GM19035 (cell line): ENCODE measurements at regions not wholly inside any gene's neighbourhood (a gene's known extent, or its start where the extent isn't known, plus 50 kb on each side); places are given as distances from the start of the nearest gene placed in this dataset.
"Not testable (repeated sequence)": the region's sequence is repeated elsewhere in the genome, so short reads cannot be mapped to it uniquely, and the experiment has no call there.

Source experiments
- ATAC-seq: cut with Tn5 transposase; IDR thresholded peaks from one replicate; pipeline ENCODE4 v1.9.1; 2021; ENCODE audit not compliant: unreplicated experiment

DNA sequence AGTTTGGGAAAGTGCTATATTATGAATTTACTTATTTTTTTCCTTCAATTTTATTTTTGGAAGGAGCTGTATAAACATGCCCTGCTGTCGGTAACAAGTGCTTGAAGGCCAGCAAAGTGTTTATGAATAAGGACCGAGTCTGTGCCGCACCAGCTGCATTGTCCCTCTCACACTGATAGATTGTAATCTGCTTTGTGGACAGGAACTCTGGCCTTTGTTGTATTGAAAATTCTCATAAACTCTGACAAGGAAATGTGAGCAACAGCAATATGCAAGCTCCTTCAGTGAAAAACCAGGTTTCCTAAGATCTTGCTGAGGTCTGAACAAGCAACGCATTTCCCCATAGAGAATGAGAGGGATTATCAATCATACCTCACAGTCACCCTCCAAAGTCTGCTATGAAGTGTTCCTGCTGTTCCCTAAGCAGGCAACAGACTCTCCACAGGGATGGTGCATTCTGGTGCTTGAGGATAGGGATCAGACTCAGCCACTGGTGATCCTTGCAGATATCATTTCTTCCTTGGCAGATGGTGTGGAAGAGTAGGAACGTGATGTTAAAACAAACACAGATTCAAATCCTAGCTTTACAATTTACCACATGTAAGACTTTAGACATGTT is 109.6 kb downstream of the KCNJ2 start:
- no peak for ATAC-seq

DNA sequence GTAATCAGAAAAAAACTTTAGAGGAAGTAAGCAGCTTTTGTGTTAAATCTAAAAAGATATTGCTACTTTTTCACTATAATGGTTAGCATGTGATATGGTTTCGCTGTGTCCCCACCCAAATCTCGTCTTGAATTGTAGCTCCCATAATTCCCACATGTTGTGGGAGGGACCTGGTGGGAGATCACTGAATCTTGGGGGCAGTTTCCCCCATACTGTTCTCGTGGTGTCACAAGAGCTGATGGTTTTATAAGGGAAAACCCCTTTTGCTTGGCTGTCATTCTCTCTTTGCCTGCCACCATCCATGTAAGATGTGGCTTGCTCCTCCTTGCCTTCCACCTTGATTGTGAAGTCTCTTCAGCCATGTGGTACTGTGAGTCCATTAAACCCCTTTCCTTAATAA is 117.1 kb downstream of the KCNJ2 start:
- no peak for ATAC-seq

DNA sequence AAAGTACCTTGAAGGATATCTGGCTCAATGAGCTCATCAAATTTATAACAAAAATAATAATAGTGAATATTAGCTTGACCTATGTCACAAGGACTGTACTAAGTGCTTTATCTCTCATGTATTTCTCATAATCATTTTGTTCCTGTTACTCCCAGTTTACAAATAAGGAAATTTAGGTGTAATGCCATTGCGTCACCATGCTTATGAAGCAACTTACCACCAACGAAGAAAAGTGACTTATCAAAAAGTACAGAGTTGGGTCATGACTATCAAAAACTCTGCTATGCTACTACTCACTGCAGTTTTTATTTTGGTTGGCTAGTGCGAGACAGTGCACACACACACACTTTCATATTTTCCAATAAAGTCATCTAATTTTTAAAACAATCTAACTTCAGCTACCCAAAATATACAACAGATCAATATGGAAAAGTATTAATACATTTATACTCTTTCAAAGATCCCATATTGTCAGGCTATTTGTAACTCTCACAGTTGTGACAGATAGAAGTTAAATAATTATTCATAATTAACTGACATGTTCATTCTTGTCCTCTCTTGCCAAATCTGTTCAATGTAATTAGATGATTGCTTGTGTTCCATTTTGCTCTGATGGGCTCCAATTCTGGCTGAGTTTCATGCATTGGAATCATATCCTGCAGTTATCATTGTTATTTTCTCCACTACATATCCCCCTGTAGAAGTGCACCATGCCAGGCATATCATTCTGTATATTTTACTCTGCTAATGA is 119.4 kb downstream of the KCNJ2 start:
- no peak for ATAC-seq

DNA sequence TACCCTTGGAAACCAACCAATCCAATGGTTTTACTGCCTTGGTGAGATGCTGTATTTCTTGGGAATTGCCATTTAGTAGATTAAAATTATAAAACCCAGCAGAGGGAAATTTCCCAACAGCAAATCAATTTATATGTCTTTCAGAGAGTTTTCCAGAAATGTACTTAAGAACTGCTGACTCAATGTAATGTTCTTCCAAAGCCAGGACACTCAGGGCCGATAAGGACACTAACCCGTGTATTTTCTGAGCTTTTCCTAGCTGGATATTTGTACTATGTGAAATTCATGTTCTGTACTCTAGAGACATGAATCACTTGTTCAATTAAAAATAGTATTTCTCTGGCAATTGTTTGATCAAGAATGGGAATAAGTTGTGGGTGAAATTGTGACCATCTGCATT is 121.4 kb downstream of the KCNJ2 start:
- ATAC-seq = no peak

DNA sequence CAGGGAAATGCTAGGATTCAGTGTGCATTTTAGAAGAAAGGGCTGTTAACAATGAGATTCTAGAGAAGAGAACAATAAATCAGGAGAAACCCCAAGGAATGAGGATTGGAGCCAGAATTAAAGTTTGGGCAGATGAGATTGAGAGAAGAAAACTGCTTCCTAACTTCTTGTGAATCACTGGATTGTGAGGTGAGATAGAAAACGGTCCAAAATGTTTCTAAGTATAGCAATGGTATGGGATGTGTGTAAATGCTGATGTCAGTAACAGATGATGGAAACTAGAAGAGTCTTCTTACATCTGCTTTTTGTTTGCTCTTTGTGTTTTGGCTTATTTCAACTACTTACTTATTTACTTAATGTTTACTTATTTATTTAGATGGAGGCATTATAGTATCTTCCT is 123.0 kb downstream of the KCNJ2 start:
- no peak for ATAC-seq

DNA sequence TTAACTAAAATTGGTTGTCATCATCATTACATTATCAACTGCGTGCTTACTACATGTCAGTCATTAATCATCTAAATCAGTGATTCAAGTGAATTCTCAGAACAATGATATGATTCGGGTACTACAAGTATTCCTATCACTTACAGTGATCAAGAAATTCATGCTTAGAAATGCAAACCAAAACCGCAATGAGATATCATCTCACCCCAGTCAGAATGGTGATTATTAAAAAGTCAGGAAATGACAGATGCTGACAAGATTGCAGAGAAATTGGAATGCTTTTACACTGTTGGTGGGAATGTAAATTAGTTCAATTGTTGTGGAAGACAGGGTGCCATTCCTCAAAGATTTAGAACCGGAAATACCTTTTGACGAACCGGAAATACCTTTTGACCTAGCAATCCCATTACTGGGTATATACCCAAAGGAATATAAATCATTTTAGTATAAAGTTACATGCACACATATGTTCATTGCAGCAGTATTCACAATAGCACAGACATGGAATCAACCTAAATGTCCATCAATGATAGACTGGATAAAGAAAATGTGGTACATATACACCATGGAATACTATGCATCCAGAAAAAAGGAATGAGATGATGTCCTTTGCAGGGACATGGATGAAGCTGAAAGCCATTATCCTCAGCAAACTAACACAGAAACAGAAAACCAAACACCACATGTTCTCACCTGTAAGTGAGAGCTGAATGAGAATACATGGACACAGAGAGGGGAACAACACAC is 124.4 kb downstream of the KCNJ2 start:
- not testable (repeated sequence) for ATAC-seq

DNA sequence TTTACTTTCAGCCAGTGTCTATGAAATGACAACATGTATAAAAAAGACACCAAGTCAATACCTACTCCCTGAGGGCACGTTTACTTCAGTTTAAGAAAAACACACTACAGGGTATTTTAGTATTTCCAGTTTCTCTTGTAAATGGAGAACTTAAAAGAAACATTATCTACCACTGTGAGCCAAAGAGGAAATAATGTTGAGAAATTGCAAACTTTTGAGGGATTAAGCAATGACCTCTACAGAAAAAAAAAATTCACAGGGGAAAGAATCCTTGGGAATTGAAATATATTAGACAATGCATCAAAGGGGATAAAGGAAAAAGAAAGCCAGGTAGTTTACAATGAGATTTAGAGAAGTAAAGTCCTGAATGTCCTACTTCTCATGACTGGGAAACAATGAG is 126.0 kb downstream of the KCNJ2 start:
- ATAC-seq = no peak

DNA sequence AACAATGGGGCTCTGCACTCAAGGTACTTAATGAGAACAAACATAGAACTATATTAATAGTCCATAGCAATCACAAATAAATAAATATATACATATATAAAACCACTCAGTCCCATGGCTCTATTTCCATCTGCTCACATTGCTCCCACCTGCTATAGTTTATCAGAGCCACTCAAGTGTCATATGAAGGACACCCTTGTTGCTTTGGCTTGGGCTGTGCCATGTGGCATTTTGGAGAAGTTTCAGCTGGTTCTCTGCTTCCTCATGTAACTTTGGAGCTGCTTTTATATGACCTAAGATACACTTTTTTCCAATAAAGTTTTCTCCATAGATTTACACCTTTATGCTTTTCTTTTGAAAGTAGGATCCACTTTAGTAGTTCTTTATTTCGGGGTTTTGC is 126.4 kb downstream of the KCNJ2 start:
- ATAC-seq = no peak

DNA sequence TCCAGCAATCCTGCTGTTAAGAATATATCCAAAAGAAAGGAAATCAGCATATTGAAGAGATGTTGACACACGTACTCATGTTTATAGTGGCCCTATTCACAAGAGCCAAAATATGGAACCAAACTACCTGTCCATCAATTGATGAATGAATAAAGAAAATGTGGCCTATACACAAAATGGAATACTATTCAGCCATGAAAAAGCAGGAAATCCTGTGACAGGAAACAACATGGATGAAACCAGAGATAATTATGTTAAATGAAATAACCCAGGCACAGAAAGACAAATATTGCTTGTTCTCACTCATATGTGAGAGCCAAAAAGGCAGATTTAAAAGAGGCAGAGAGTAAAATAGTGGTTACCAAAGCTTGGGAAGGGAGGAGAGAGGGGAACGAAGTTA is 127.1 kb downstream of the KCNJ2 start:
- ATAC-seq = no peak

DNA sequence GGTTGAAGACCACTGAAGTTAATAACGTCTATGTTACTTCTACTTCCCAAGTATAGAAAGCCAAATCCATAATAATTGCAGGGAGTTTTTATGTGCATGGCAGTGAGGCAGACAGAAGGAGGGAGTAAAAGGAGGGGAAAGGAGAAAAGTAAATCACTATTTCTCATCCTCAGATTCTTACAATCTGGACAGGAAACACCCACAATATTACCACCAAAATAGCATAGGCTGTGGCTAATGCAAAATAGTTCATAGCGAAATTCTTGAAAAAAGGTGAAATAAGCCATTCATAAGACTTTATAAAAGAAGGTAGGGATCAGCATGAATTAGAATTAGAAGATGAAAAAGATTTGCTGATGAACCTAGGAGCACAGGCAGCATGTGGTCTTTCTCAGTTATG is 128.1 kb downstream of the KCNJ2 start:
- no peak for ATAC-seq

DNA sequence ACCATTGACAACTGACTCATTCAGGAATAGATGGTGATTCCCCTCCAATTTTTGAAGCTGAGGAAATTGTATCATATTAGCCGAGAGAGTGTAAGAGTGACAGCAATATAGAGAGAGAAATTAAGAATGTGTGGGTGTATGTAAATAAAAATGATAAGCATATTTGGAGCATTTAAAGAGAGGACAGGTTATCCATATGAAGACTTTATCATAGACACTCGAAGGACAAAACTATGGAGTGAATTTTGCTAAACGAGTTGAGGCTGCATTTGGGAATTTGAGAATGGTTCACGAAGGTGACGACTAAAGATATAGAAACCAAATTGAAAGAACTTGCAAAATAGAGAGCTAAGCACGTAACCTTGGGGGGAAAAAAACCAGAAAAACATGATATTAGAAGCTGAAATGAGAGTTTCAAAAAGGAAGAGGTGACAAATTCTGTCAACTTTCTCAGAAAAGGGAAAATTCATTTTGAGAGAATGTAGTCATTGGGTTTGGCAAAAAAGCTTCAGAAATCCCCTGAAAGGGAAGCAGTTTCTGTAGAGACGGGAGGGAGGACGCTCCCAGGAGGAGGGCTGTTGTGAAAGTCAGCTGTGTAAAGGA is 129.7 kb downstream of the KCNJ2 start:
- no peak for ATAC-seq

DNA sequence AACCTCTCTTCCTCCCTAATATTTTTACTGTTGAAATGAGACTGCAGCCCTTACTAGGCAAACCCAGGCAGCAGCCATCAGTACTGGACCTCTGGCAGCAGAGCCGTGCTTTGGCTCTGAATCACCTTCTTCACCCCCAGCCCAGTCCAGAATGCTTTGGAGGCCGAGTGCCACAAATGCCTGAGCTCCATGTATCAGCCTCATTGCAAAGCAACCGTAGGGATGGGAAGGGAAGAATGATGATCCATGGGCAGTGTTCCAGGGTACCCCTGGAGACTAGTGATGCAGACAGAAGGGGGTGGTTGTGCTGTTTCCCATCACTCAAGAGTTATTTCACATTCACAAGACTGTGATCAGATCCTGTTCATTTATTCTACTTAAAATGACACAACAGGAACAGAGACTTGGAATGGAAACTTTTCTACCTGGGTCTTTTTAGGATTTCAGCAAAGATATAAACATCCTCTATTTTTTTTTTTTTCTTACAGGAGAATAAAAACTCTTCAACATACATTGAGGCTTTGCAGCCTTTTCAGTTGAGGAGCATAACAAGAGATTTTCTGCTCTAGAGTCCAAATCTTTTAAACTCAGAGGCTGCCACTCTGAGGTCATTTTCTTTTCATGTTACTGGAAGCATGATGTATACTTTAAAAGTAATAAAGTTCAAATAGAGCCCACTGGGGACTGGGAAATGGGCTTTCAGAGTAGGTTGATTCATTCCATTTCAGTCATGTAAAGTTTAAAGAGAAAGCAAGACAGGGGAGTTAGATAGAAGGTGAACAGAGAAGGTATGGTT is 138.3 kb downstream of the KCNJ2 start:
- no peak for ATAC-seq

DNA sequence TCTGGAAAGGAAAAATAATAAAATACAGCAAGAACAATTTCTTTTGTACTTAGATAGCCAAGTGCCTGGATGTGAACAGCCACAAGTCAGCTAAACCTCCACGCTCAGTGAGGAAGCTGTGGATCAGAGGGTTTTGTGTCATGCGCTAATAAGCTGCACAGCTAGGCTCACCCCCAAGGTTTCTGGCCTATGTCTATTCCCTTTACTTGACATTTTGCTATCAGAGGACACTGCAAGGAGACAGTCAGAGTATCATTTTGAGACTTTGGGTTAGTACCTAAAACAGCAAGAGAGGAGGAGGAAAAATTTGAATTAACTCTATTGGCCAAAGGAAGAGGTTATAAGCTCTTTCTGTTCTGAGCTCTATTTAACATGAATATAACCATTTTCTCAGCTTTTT is 139.3 kb downstream of the KCNJ2 start:
- ATAC-seq = no peak

DNA sequence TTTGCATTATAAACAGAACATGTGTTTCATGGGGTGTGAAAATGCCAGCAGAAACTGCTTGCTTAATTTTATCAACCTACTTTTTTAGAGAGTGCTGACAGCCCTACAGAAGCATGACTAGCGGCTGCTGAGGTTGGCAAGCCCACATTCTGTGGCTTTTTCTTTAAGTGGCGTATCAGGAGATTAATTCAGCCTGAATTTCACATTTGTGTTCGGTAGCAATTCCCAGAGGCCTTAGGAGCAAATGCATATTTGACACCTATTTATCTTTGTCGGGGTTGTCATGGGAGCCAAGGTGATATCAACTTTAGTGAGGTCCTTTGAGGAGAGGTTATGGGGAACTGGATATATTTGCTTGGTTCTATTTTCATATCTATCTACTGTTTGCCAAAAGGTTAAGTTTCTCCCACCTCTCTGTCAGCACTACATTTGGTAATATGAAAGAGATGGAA is 140.9 kb downstream of the KCNJ2 start:
- no peak for ATAC-seq

DNA sequence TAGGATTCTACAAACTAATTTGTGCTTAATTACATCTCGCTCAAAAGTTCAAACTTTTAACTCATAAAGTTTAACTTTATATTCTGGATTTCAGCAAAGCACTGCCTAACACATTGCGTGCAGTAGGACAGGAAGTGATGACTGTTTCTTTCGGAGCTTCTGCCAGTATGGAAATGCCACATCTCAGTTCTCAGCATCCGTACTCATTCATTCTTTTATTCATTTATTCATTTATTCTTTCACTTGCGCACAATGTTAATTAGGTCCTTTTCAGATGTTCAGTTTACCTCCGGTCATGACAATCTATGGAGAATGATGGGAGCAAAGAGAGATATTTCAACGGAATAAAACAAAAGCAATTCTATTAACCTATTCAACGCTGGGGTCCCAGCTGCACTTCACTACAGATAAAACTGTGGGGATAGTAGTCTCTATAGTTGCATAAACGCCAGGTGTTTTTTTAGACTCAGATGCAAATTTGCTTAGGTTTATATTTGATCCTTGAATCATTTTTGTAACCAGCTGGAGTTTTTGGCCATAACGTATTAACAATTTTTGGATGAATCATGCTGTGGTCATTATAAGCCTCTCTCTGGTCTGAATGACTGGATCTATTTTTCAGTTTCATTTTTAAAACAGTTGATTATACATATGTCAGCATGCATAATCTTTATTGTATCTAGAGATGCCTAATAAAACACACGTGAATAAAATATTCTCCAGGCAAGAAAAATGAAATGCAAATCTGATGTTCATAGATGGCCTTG is 143.9 kb downstream of the KCNJ2 start:
- ATAC-seq = no peak

DNA sequence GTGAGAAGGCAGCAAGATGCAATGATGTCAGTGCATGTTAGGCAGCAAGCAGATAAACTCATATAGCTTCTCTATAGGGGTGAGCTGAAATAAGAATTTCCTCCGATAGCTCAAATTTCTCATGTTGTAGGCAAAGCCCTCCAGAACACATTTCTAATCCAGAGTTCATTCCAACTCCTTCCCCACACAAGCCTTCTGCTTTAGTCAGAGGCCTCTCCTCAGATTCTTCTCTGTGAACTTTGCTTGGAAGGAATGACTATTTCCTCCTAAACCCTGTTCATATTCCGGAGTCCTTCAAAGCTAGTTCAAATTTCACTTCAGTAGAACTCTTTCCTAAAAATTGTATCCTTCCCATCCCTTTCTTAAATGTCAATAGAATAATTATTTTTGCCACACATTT is 144.8 kb downstream of the KCNJ2 start:
- ATAC-seq = no peak

DNA sequence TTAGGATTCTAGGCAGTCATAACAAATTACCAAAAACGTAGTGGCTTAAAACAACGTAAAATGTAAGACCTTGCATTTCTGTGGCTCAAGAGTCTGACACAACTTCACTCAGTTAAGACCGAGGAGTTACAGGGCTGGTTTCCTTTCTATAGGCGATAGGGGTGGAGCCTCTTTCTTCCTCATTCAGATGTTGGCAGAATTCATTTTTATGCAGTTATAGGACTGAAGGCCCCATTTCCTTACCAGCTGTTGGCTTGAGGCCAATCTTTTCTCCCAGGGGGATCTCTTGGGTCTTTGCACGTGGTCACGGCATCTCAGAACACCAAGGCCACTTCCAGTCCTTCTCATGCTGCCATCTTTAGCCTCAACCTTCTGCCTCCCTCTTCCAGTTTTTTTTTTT is 145.2 kb downstream of the KCNJ2 start:
- ATAC-seq = no peak

DNA sequence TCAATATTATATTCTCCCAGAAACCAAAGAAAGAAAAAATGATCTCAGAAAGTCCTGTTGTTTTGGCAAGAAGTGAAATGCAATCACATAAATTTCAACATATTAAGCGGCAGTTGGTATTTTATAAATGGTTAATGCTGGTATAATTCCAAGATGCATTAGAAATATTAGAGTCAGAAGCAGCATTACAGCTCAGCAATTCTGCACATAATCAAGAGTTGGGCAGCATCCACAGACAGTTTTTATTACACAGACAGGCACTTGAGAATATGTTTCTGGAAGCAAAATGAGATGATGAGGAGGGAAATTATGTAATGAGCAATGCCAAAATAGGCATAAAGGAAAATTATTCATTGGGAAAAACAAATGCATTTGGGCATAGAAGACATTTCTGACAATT is 148.1 kb downstream of the KCNJ2 start:
- no peak for ATAC-seq

DNA sequence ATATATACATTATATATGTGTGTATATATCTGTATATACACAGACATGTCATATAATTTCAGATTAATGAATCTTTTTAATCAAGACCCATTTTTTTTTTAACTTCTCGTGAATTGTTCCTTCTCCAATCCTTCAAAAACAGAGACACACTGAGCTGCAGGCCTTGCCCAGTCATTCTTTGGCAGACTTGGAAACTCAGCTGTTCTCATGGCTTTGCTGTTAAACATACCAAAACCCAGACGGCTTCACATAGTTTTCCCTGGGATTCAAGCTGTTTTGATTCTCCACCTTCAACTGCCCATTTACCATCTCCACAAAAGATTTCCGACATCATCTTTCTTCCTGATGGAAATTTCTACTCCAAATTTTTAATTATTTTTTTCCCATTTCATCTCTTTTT is 148.7 kb downstream of the KCNJ2 start:
- ATAC-seq = no peak

DNA sequence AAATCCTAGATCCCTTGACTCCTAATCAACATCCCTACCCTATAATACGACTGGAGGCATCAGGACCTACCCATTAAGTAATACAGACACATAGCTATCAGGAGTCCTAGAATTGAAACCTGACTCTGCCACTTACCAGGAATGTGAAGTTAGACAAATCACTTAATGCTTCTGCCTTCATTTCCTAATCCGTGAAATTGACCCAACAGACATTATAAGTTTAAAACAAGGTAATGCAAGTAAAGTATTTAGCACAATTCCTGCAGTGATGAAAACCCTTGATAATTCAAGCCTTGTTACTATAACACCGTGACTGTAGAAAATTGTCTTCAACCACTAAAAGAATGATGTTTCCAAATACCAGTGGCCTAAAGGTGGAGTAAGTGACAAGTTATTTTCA is 150.2 kb downstream of the KCNJ2 start:
- no peak for ATAC-seq
